SK-N-SH (cell line): ENCODE measurements at regions not wholly inside any gene's neighbourhood (a gene's known extent, or its start where the extent isn't known, plus 50 kb on each side); places are given as distances from the start of the nearest gene placed in this dataset.

Source experiments
- CTCF ChIA-PET: fragments of 300-600, 350-600 bp; formaldehyde crosslinking; extraction: SDS; loops from one replicate; lab custom pipeline; 2021; lab: Yijun Ruan, JAX
- POLR2A ChIA-PET: fragments of 350-600 bp; sonication (Branson Sonifier 250); formaldehyde crosslinking; extraction: SDS; loops from one replicate; lab custom pipeline; 2020; ENCODE audit warnings: antibody characterized with exemption, inconsistent platforms; lab: Yijun Ruan, JAX
- DNase-seq: peaks from one replicate; pipeline ENCODE4 v3.0.0; 2012
- H2AFZ ChIP-seq: fragments of 200-600 bp; sonication (generic); 2 replicates; pipeline ENCODE4 v1.8.1; 2016; ENCODE audit warnings: antibody characterized with exemption, mild to moderate bottlenecking, low read depth
- H3F3A ChIP-seq: fragments of 200-600 bp; sonication (generic); replicated peaks from 2 replicates; pipeline ENCODE3; 2016; ENCODE audit warnings: antibody characterized with exemption, mild to moderate bottlenecking; ENCODE audit not compliant: insufficient read depth
- H3K27ac ChIP-seq, 2 experiments: fragments of 200-500 bp in 1 of 2; fragments of 200-600 bp in 1 of 2; sonication (Bioruptor generic) in 1 of 2; sonication (generic), shearing (Covaris generic) in 1 of 2; 2 replicates each; pipeline versions ENCODE4 v1.5.1 to v1.6.1; 2014 to 2016; ENCODE audit warnings: low read depth in 2 of 2, inconsistent platforms in 1 of 2, low read length in 1 of 2, mild to moderate bottlenecking in 1 of 2, mixed read lengths in 1 of 2
- H3K27me3 ChIP-seq: fragments of 200-600 bp; sonication (generic), shearing (Covaris generic); 2 replicates; pipeline ENCODE4 v1.6.1; 2016; ENCODE audit warnings: mixed run types; ENCODE audit not compliant: insufficient read depth
- H3K36me3 ChIP-seq, 2 experiments: fragments of 200-500 bp in 1 of 2; fragments of 200-600 bp in 1 of 2; sonication (Bioruptor generic) in 1 of 2; sonication (generic) in 1 of 2; replicated peaks in 1 of 2; 2 replicates each; pipeline versions ENCODE3 to v1.5.1; 2014 to 2016; ENCODE audit warnings: low read length in 1 of 2, mild to moderate bottlenecking in 1 of 2; ENCODE audit not compliant: insufficient read depth in 2 of 2, control insufficient read depth in 1 of 2
- H3K4me1 ChIP-seq, 2 experiments: fragments of 200-500 bp in 1 of 2; fragments of 200-600 bp in 1 of 2; sonication (Bioruptor generic) in 1 of 2; sonication (generic), shearing (Covaris generic) in 1 of 2; 2 replicates each; pipeline versions ENCODE4 v1.5.1 to v1.6.1; 2014 to 2016; ENCODE audit warnings: low read depth in 1 of 2, low read length in 1 of 2, mixed run types in 1 of 2; ENCODE audit not compliant: insufficient read depth in 2 of 2, control insufficient read depth in 1 of 2
- H3K4me2 ChIP-seq: fragments of 200-600 bp; sonication (generic), shearing (Covaris generic); 2 replicates; pipeline ENCODE4 v1.6.1; 2017; ENCODE audit warnings: mixed run types
- H3K4me3 ChIP-seq, 2 experiments: fragments of 200-500 bp in 1 of 2; fragments of 200-600 bp in 1 of 2; sonication (Bioruptor generic) in 1 of 2; sonication (generic), shearing (Covaris generic) in 1 of 2; 2 replicates each; pipeline versions ENCODE4 v1.5.1 to v1.8.1; 2014 to 2016; ENCODE audit warnings: low read depth in 2 of 2, inconsistent platforms in 1 of 2, low read length in 1 of 2, mild to moderate bottlenecking in 1 of 2, mixed read lengths in 1 of 2, moderate library complexity in 1 of 2
- H3K79me2 ChIP-seq: fragments of 200-600 bp; sonication (generic); 2 replicates; pipeline ENCODE4 v1.8.1; 2017; ENCODE audit warnings: mild to moderate bottlenecking; ENCODE audit not compliant: insufficient read depth
- H3K9ac ChIP-seq: fragments of 200-600 bp; sonication (generic); 2 replicates; pipeline ENCODE4 v1.6.1; 2017; ENCODE audit warnings: mixed run types
- H3K9me2 ChIP-seq: fragments of 200-600 bp; sonication (generic); 2 replicates; pipeline ENCODE4 v1.6.1; 2017; ENCODE audit warnings: mixed run types
- H3K9me3 ChIP-seq: fragments of 200-600 bp; sonication (generic); 2 replicates; pipeline ENCODE4 v1.6.1; 2017; ENCODE audit warnings: mixed run types, mild to moderate bottlenecking, moderate library complexity
- H4K20me1 ChIP-seq: fragments of 200-600 bp; sonication (generic); 2 replicates; pipeline ENCODE4 v1.6.1; 2017; ENCODE audit warnings: mild to moderate bottlenecking, mixed run types; ENCODE audit not compliant: insufficient read depth
- CHD2 ChIP-seq: fragments of 150-350 bp; IDR thresholded peaks from 2 replicates; pipeline ENCODE4 v1.6.1; 2018; ENCODE audit warnings: low read length; ENCODE audit not compliant: partially characterized antibody
- ELF1 ChIP-seq: IDR thresholded peaks from 2 replicates; pipeline ENCODE4 v1.4.0; 2012
- EZH2phosphoT487 ChIP-seq: fragments of 200-600 bp; sonication (generic); IDR thresholded peaks from 2 replicates; pipeline ENCODE4 v1.6.1; 2017; ENCODE audit warnings: low read depth, mixed run types, mild to moderate bottlenecking, antibody characterized with exemption, moderate library complexity, borderline replicate concordance
- GABPA ChIP-seq: IDR thresholded peaks from 2 replicates; pipeline ENCODE4 v1.4.0; 2012; ENCODE audit warnings: low read depth, mild to moderate bottlenecking
- IRF3 ChIP-seq: fragments of 150-350 bp; IDR thresholded peaks from 2 replicates; pipeline ENCODE4 v1.6.1; 2016; ENCODE audit warnings: mild to moderate bottlenecking, low read depth, low read length
- JUND ChIP-seq: IDR thresholded peaks from 2 replicates; pipeline ENCODE4 v1.4.0; 2012
- MEF2A ChIP-seq: IDR thresholded peaks from 2 replicates; pipeline ENCODE4 v1.4.0; 2012; ENCODE audit warnings: low read depth, borderline replicate concordance
- NRF1 ChIP-seq: IDR thresholded peaks from 2 replicates; pipeline ENCODE4 v1.6.1; 2012; ENCODE audit warnings: low read depth, mild to moderate bottlenecking, low read length
- POLR2AphosphoS5 ChIP-seq: IDR thresholded peaks from 2 replicates; pipeline ENCODE4 v1.6.1; 2012; ENCODE audit warnings: low read depth, low read length
- RAD21 ChIP-seq: IDR thresholded peaks from 2 replicates; pipeline ENCODE4 v1.6.1; 2012; ENCODE audit warnings: mild to moderate bottlenecking, low read length
- REST ChIP-seq: IDR thresholded peaks from 2 replicates; pipeline ENCODE4 v1.6.1; 2012; ENCODE audit warnings: mild to moderate bottlenecking, low read depth, low read length, moderate library complexity
- RFX5 ChIP-seq: IDR thresholded peaks from 2 replicates; pipeline ENCODE4 v1.6.1; 2012; ENCODE audit warnings: mild to moderate bottlenecking, improper control_type of control experiment, low read length
- SIN3A ChIP-seq: IDR thresholded peaks from 2 replicates; pipeline ENCODE4 v1.6.1; 2012; ENCODE audit warnings: low read depth, mild to moderate bottlenecking, low read length, moderate library complexity, borderline replicate concordance
- TAF1 ChIP-seq: IDR thresholded peaks from 2 replicates; pipeline ENCODE4 v1.6.1; 2012; ENCODE audit warnings: low read depth, mild to moderate bottlenecking, low read length, moderate library complexity, borderline replicate concordance
- USF1 ChIP-seq: IDR thresholded peaks from 2 replicates; pipeline ENCODE4 v1.4.0; 2012; ENCODE audit warnings: low read depth, borderline replicate concordance
- YY1 ChIP-seq: IDR thresholded peaks from 2 replicates; pipeline ENCODE4 v1.4.0; 2012; ENCODE audit warnings: low read depth, mild to moderate bottlenecking
- WGBS: methylation state at CpG from one replicate; pipeline ENCODE4 v1.1.6; 2017; ENCODE audit warnings: low lambda C conversion rate; 5-methylcytosine and 5-hydroxymethylcytosine counted together
- TF ChIP-seq, protein P1 (sequence below): IDR thresholded peaks from 2 replicates; pipeline ENCODE4 v1.4.0; 2012; ENCODE audit warnings: low read depth
- TF ChIP-seq, protein P2 (sequence below): IDR thresholded peaks from 2 replicates; pipeline ENCODE4; 2012
- TF ChIP-seq, protein P3 (sequence below): IDR thresholded peaks from 2 replicates; pipeline ENCODE4 v1.4.0; 2012; ENCODE audit warnings: low read depth, borderline replicate concordance

DNA sequence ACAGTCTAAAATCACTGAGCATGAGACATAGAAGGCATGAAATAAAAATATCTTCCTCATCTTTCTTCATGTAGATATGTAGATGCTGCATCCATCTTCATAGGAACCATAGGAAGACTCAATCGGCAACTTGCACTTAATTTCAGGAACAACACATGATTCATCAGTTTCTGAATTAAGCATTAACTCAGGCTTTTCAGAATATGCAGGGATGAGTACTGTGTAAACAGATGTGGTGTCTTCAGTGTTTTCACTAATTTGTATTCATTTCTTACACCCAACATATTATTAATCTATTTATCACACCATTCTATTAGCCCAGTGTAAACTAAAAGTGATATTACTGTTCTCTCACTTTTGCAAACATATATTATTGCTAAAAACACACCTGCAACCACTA lies 305.9 kb upstream of the DAB2 start:
- 68% methylated on average over 1 of the region's 1 CpG for WGBS
- H3K9me2 ChIP-seq, result no peaks in the 10 kb centered on the region
- H3K4me3 ChIP-seq, result no peak overlapping the region
- H3K27me3 ChIP-seq, result no peaks in the 10 kb centered on the region
- H3K36me3 ChIP-seq, result no peaks in the 10 kb centered on the region
- H3K9me3 ChIP-seq, result no peaks in the 10 kb centered on the region
- H3F3A ChIP-seq, result no peaks in the 10 kb centered on the region
- H3K27ac ChIP-seq, result no peak overlapping the region
- H4K20me1 ChIP-seq, result no peaks in the 10 kb centered on the region
- ChIA-PET POLR2A (no interaction called here), CTCF (no interaction called here)
- DNase-seq, result no peak
- TF ChIP-seq SIN3A (no peak), TAF1 (no peak), JUND (no peak), REST (no peak), RAD21 (no peak), GABPA (no peak), IRF3 (no peak), POLR2AphosphoS5 (no peak), RFX5 (no peak), NRF1 (no peak), YY1 (no peak), MEF2A (no peak), CHD2 (no peak), USF1 (no peak), ELF1 (no peak), EZH2phosphoT487 (no peak)
- TF ChIP-seq, protein P1, sequence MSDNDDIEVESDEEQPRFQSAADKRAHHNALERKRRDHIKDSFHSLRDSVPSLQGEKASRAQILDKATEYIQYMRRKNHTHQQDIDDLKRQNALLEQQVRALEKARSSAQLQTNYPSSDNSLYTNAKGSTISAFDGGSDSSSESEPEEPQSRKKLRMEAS, result no peak
- TF ChIP-seq, protein P2, sequence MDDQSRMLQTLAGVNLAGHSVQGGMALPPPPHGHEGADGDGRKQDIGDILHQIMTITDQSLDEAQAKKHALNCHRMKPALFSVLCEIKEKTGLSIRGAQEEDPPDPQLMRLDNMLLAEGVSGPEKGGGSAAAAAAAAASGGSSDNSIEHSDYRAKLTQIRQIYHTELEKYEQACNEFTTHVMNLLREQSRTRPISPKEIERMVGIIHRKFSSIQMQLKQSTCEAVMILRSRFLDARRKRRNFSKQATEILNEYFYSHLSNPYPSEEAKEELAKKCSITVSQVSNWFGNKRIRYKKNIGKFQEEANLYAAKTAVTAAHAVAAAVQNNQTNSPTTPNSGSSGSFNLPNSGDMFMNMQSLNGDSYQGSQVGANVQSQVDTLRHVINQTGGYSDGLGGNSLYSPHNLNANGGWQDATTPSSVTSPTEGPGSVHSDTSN, result no peak
- TF ChIP-seq, protein P3, sequence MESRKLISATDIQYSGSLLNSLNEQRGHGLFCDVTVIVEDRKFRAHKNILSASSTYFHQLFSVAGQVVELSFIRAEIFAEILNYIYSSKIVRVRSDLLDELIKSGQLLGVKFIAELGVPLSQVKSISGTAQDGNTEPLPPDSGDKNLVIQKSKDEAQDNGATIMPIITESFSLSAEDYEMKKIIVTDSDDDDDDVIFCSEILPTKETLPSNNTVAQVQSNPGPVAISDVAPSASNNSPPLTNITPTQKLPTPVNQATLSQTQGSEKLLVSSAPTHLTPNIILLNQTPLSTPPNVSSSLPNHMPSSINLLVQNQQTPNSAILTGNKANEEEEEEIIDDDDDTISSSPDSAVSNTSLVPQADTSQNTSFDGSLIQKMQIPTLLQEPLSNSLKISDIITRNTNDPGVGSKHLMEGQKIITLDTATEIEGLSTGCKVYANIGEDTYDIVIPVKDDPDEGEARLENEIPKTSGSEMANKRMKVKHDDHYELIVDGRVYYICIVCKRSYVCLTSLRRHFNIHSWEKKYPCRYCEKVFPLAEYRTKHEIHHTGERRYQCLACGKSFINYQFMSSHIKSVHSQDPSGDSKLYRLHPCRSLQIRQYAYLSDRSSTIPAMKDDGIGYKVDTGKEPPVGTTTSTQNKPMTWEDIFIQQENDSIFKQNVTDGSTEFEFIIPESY, result no peak
- H3K79me2 ChIP-seq, result no peaks in the 10 kb centered on the region
- no peaks in the 10 kb centered on the region for H3K4me1 ChIP-seq
- H2AFZ ChIP-seq, result no peak overlapping the region
- H3K9ac ChIP-seq, result no peak overlapping the region
- no peak overlapping the region for H3K4me2 ChIP-seq
